ENCODE measurements at regions not wholly inside any gene's neighbourhood (a gene's known extent, or its start where the extent isn't known, plus 50 kb on each side); places are given as distances from the start of the nearest gene placed in this dataset.

- no peak for TF ChIP-seq CTCF (IDR thresholded peaks at IDR 0.05; ENCODE audit: low read depth, low read length)
- Histone ChIP-seq H3K9me3 (ENCODE audit: control insufficient read depth, insufficient read depth, low read length) (peaks cover 8% of the 10 kb centered on the region), H3K27ac (ENCODE audit: low read depth, low read length) (no peak overlapping the region), H3K4me3 (ENCODE audit: low read depth, low read length) (no peak overlapping the region), H3K27me3 (ENCODE audit: control insufficient read depth, insufficient read depth, low read length) (peaks cover 41% of the 10 kb centered on the region)
- DNase-seq (ENCODE audit: low read depth, low spot score), result no peak
- ChIA-PET POLR2A (no interaction called here), CTCF (no interaction called here)
Measured at GRCh38 chr2:120579916-120580685, 155.6 kb upstream of the GLI2 start.

DNA sequence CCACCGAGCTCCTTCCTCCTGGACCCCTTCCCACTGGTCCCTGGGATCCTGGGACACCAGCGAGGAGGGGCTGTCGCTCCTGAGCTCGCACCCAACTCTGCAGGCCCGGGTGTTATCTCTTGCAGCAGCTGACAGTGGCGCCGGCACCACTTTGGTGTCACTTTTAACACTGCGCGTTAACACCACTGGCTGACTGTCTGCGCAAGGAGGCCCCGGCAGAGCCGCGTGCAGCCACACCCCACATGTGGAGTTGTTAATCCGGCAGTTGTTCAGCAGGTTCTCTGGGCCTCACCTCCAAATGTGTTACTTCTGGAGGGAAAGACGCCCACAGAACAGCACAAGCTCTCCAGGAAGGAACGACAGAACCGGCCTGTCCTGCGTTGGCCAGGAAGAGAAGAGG is 155.0 kb upstream of the GLI2 start:
- no peak for DNase-seq (ENCODE audit: low read depth, low spot score)
- CTCF ChIA-PET, result no interaction called here
- peaks cover 43% of the 10 kb centered on the region for H3K27me3 ChIP-seq (ENCODE audit: control insufficient read depth, insufficient read depth, low read length)
- H3K4me3 ChIP-seq (ENCODE audit: low read depth, low read length), result no peak overlapping the region
- peaks cover 14% of the 10 kb centered on the region for H3K9me3 ChIP-seq (ENCODE audit: control insufficient read depth, insufficient read depth, low read length)
- no peak overlapping the region for H3K27ac ChIP-seq (ENCODE audit: low read depth, low read length)
- no peak for TF ChIP-seq CTCF (IDR thresholded peaks at IDR 0.05; ENCODE audit: low read depth, low read length)
- POLR2A ChIA-PET, result no interaction called here

GRCh38 chr2:120583121-120583520 is 152.5 kb upstream of the GLI2 start:
- H3K9me3 ChIP-seq (ENCODE audit: control insufficient read depth, insufficient read depth, low read length), result peaks cover 36% of the 10 kb centered on the region
- ChIA-PET POLR2A (no interaction called here), CTCF (no interaction called here)
- TF ChIP-seq CTCF (IDR thresholded peaks at IDR 0.05; ENCODE audit: low read depth, low read length), result no peak
- H3K27me3 ChIP-seq (ENCODE audit: control insufficient read depth, insufficient read depth, low read length), result peaks cover 33% of the 10 kb centered on the region
- DNase-seq (ENCODE audit: low read depth, low spot score), result no peak
- H3K4me3 ChIP-seq (ENCODE audit: low read depth, low read length), result no peak overlapping the region
- H3K27ac ChIP-seq (ENCODE audit: low read depth, low read length), result no peak overlapping the region

DNA sequence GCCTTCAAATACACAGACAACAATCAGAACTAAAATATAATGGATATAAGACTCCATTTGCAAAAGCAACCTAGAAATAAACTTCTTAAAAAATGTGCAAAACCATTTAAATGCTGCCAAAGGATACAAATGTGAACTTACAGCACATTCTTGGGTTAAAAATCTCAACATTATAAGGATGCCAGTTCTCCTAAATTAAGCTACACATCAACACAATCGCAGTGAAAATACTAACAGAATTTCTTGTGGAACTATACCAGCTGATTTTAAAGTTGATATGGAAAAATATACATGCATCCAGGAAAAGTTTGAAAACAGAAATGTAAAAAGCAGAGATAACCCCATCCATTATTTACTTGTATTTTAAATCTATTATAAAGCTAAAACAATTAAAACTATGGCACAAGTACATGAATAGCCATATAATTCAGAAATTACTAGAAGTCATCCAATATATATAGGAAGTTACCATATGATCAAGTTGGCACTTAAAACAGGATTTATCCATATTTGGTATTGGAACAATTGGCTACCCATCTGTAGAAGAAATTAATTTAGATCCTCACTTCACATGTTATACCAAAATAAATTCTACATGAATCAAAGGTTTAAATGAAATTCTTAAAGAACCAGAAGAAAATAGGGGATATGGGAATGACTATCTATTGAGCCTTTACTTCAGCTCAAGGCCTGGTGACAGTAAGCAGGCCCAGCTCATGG is 151.7 kb upstream of the GLI2 start:
- Histone ChIP-seq H3K27ac (ENCODE audit: low read depth, low read length) (no peak overlapping the region), H3K27me3 (ENCODE audit: control insufficient read depth, insufficient read depth, low read length) (peaks cover 27% of the 10 kb centered on the region), H3K4me3 (ENCODE audit: low read depth, low read length) (no peak overlapping the region), H3K9me3 (ENCODE audit: control insufficient read depth, insufficient read depth, low read length) (peaks cover 41% of the 10 kb centered on the region)
- no peak for TF ChIP-seq CTCF (IDR thresholded peaks at IDR 0.05; ENCODE audit: low read depth, low read length)
- DNase-seq (ENCODE audit: low read depth, low spot score), result no peak
- POLR2A ChIA-PET, result interaction anchor here (0.7 kb wide), 1 partner anchor 19 kb away, joined by 3 read pairs; no protein-coding TSS in a partner anchor
- CTCF ChIA-PET, result no interaction called here

Data from AG04450 (cell line).